GM21367 (cell line): ENCODE measurements at regions not wholly inside any gene's neighbourhood (a gene's known extent, or its start where the extent isn't known, plus 50 kb on each side); places are given as distances from the start of the nearest gene placed in this dataset.
"Not testable (repeated sequence)": the region's sequence is repeated elsewhere in the genome, so short reads cannot be mapped to it uniquely, and the experiment has no call there.

ENCODE experiments used
- ATAC-seq: cut with Tn5 transposase; IDR thresholded peaks from one replicate; pipeline ENCODE4 v1.9.1; 2021; ENCODE audit not compliant: unreplicated experiment

DNA sequence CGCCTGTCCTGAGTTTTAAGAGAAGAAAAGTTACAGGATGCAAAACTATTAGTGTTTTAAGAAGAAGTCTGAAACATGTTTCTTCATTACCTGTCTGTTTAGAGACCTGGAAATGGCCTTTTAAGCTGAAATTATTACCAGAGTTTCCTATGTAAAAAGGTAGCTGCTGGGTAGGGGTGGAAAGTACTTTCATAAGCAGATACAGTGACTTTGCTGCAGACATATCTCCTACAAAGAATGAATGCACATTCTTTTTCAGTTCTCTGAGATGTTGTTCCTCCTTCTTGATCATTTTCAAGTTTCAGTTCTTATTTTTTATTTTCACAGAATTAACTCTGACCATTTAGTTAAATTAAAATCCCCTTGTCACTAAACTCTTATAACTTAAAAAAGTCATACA, 1329.6 kb downstream of the KCNT2 start:
- ATAC-seq = peak; percentile 64

- no peak for ATAC-seq
Observed at GRCh38 chr1:195275710-195276109, 1332.5 kb downstream of the KCNT2 start.

- no peak for ATAC-seq
Observed at GRCh38 chr1:195251900-195252299, 1356.3 kb downstream of the KCNT2 start.

DNA sequence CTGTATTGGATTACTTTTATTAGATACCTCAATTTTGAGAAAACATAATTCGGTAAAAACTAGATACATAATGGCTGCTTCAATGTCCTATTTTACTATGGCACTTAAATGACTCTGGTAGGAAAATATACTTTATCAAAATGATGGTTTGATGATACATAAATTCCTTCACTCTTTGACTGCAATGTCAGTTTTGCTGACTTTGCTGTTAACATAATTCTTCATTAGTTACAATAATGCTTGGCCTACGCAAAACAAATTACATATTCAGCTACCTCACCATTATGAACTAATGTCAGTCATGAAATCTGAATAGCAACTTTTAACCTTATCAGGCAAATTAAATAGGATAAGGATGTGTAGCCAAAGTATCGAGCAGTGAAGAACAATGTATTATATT, 1364.7 kb downstream of the KCNT2 start:
- ATAC-seq = no peak

GRCh38 chr1:195241066-195241465, 1367.2 kb downstream of the KCNT2 start:
- ATAC-seq = no peak

- no peak for ATAC-seq
Observed at GRCh38 chr1:195238313-195238712, 1369.9 kb downstream of the KCNT2 start.

- ATAC-seq = no peak
Observed at GRCh38 chr1:195236991-195237889, 1371.0 kb downstream of the KCNT2 start.

DNA sequence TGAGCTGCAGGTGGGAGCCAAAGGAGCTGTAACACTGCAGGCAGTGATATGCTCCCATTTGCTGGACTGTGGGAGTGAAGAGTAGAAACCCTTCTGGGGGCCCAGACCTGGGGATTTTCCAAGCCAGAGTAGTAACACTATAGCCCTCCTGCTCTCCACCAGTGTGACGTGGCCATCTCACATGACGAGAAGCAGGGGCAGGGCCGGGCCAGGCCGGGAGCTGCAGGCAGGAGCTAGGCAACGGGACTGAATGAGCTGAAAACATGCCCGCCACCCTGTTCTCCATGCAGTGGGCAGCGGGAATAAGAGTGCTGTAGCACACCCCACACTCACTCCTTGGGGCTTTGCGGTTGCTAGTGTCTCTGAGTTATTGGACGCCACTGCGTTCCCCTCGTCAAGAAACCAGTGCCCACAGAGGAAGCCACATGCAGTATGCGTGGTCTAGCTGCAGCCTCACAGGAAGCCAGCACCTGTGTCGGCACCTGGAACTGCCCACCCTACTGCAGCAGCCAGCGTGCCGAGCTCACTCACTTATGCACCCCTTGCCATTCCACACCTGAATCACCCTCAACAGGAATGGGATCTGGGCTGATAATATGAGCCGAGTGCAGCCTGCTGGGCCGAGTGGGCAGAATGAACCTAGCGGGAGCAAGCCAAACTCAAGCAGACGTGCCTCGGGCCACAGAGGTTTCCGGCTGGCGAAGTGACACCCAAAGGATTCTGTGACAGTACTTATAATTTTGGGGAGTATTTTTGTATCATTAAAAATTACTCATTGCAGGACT, 1389.6 kb downstream of the KCNT2 start:
- ATAC-seq = no peak

- ATAC-seq = no peak
Observed at GRCh38 chr1:195202241-195202640, 1406.0 kb downstream of the KCNT2 start.

DNA sequence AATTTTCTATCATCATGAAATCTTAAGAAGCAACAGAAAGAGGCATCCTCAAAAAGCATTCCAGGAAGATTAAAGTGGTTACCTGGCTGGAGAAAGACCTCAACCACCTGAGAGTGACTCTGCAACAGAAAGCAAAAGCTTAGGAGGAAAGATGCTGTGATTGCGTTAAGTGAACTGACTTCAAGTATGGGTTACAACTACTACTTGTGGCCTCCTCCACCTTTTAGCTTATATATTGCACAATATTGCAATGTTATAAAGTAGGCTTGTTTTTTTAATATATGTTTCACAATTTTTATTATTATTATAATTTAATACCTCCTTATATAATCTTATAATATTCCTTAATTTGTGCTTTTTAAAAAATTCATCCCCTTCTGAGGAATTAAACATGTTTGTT, 1407.5 kb downstream of the KCNT2 start:
- no peak for ATAC-seq

DNA sequence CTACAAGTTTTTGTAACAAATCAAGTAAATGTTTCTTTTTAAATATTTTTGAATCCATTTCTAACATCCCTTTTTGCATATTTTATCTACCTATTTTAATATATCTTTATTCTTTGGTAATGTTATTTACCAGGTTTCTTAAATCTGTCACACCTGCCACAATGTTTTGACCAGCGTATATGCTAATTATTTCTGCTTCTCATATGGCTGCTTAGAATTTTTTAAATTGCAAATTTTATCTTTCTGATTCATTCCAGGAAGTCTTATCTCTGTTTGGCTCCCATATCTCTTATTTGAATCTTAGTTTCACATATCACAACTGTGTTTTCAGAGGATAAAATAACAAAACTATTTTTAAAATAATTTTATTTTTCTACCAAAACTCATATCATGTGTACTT, 1411.1 kb downstream of the KCNT2 start:
- no peak for ATAC-seq

DNA sequence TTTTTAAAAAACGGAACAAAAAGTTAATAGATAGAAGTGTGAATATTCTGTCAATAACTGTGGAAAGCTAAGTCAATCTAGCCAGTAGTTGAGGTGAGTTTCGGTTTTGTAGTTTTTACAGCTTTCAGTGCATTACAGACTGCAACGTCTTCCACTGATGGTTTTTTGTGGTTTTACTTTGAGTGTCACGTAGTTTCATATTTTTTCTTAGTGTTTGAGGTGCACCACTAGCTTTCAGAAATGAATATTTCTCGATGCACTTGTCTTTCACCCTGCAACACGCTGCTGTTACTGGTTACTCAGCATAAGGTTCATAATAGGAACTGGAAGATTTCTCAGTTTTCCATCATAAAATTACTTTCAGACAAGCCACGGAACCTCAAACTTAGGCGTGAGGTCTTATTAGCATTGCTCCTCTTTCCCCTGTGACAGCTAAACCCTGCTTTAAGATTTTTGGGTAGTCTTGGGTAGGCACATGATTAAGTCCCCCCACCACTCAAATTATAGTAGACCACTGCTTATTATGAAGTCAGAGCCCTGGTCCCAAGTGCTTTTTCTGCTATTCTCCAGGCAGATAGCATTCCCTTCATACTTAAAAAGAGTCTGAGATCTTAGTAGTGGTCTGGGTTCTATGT, 1412.7 kb downstream of the KCNT2 start:
- ATAC-seq = peak; percentile 96

DNA sequence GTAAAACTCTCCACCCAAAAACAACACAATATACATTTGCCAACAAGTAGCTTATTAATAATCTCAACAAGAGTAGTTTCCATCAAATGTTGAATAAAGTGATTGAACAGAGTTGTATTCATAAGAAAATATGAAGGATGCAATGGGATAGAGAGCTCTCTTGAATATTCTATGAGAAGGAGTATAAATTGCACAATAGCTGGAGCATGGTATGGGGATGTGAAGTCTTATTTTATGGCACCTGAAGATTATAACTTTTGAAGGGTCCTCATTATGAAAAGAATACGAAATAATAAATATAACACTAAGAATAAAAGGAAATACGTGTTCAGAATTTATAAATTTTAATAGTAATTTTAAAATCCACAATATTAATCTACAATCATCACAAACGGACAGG, 1415.1 kb downstream of the KCNT2 start:
- ATAC-seq = no peak

GRCh38 chr1:195188821-195189220, 1419.4 kb downstream of the KCNT2 start:
- ATAC-seq = no peak

- no peak for ATAC-seq
Observed at GRCh38 chr1:195186544-195186943, 1421.7 kb downstream of the KCNT2 start.

- ATAC-seq = no peak
Observed at GRCh38 chr1:195185736-195186135, 1422.5 kb downstream of the KCNT2 start.

DNA sequence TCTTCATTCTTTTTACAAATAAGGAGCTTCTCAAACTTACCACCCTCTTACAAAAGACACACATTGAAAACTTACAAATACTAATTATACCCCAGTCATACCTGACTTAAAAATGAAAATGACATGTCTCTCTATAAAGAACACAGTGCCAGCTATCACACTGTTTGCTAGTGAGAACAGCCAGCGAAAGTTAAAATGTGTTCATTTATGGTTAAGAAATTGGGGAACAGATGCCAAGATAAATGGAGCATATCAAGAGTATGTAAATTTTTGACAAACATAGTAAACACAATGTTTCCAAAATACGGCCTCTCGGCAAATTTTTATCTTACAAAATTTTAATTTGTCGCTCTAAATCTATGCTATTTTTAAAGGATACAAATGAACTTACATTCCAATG, 1422.9 kb downstream of the KCNT2 start:
- no peak for ATAC-seq

DNA sequence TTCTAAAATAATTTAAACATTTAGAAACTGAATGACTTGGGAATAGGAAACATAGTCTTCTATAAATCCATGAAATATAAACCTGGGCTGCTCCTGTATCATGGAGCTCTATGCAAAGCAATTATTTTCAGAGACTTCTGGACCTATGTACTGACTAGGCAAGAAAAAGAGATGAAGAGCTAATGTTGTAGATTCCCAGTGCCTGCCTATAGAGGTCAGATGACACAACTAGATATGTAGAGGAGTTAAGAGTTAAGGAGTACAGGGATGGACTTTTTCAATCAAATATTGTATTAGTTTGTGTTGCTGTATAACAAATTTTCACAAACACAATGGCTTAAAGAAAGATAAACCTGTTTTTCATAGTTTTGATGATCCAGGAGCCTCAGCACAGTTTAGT, 1434.5 kb downstream of the KCNT2 start:
- ATAC-seq = no peak

DNA sequence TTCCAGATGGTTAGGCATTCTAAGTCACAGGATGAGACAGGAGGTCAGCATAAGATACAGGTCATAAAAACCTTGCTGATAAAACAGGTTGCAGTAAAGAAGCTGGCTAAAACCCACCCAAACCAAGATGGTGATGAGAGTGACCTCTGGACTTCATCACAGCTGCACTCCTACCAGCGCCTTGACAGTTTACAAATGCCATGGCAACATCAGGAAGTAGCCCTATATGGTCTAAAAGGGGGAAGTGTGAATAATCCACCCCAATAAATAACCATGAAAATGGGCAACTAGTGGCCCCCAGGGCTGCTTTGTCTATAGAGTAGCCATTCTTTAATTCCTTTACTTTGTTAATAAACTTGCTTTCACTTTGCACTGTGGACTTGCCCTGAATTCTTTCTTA, 1448.4 kb downstream of the KCNT2 start:
- not testable (repeated sequence) for ATAC-seq

GRCh38 chr1:195158091-195158490, 1450.1 kb downstream of the KCNT2 start:
- ATAC-seq = no peak

DNA sequence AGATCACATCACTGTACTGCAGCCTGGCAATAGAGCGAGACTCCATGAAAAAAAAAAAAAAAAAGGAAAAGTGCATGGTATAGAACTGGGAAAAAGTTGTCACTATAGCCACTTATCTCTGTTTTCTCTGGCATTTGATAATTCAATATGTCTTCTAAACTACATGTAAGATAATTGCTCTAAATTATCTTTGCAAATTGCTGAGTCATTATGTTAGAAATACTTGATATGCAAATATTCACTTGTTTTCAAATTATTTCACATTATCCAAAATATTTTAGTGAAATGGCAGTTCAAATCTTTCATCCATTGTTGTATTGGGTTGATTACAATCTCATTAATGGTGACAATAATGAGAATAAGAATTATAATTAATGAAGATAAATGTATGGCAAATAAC, 1455.1 kb downstream of the KCNT2 start:
- no peak for ATAC-seq

- no peak for ATAC-seq
Observed at GRCh38 chr1:195150768-195151167, 1457.5 kb downstream of the KCNT2 start.
